Heart left ventricle (tissue), 16 donors: ENCODE measurements at regions not wholly inside any gene's neighbourhood (a gene's known extent, or its start where the extent isn't known, plus 50 kb on each side); places are given as distances from the start of the nearest gene placed in this dataset.

Experiments
- ATAC-seq, 4 donors: fragments of 200-7000 bp; cut with Tn5 transposase; one replicate each; pipeline ENCODE4 v1.9.1; 2020 to 2022; ENCODE audit warnings: moderate library complexity in 4 of 4, mild to moderate bottlenecking in 3 of 4, moderate number of reproducible peaks in 1 of 4
- DNase-seq, 5 donors: peaks; one replicate each; pipeline ENCODE4 v3.0.0-alpha.2; 2020
- H3K27ac ChIP-seq, 12 donors: fragments of 200-600 bp; sonication (generic) in 4 of 12; one replicate each; pipeline versions ENCODE4 v1.5.0 to v1.8.0; 2016 to 2022; ENCODE audit warnings: mild to moderate bottlenecking in 2 of 12
- H3K27me3 ChIP-seq, 9 donors: fragments of 200-600 bp; sonication (generic) in 2 of 9; one replicate each; pipeline versions ENCODE4 v1.5.1 to v1.8.0; 2016 to 2022; ENCODE audit warnings: mild to moderate bottlenecking in 3 of 9
- H3K36me3 ChIP-seq, 9 donors: fragments of 200-600 bp; sonication (generic) in 2 of 9; one replicate each; pipeline versions ENCODE4 v1.5.0 to v1.8.0; 2018 to 2022; ENCODE audit warnings: mild to moderate bottlenecking in 2 of 9
- H3K4me1 ChIP-seq, 12 donors: fragments of 200-600 bp; sonication (generic) in 4 of 12; one replicate each; pipeline versions ENCODE4 v1.5.0 to v1.8.0; 2016 to 2022; ENCODE audit warnings: mild to moderate bottlenecking in 3 of 12
- H3K4me3 ChIP-seq, 12 donors: fragments of 200-600 bp; sonication (generic) in 4 of 12; one replicate each; pipeline versions ENCODE4 v1.5.0 to v1.8.0; 2017 to 2022; ENCODE audit warnings: mild to moderate bottlenecking in 9 of 12, moderate library complexity in 4 of 12
- H3K9me3 ChIP-seq, 12 donors: fragments of 200-600 bp; sonication (generic) in 4 of 12; one replicate each; pipeline versions ENCODE4 v1.5.0 to v1.8.0; 2016 to 2022; ENCODE audit warnings: mild to moderate bottlenecking in 1 of 12
- CTCF ChIP-seq, 12 donors: fragments of 200-600 bp; sonication (generic) in 4 of 12; IDR thresholded peaks; one replicate each; pipeline versions ENCODE4 v1.5.0 to v1.8.0; 2018 to 2022; ENCODE audit warnings: antibody characterized with exemption in 12 of 12, mild to moderate bottlenecking in 5 of 12
- POLR2A ChIP-seq, 2 donors: fragments of 450-650 bp; IDR thresholded peaks; one replicate each; pipeline ENCODE4 v1.6.1; 2017; ENCODE audit warnings: antibody characterized with exemption in 2 of 2, mild to moderate bottlenecking in 2 of 2, moderate library complexity in 2 of 2
- WGBS, 4 donors: extraction: QIAGEN DNeasy Blood & Tissue Kit in 2 of 4; methylation state at CpG; one replicate each; pipeline versions ENCODE4 v1.1.5 to v1.1.7; 2013 to 2018; 5-methylcytosine and 5-hydroxymethylcytosine counted together
- intact Hi-C, 10 donors: fragments of 100-400 bp; cut with DNase I; formaldehyde crosslinking; loops; one replicate each; pipeline versions ENCODE4 v1.11.1 to v1.14.2; 2022
- donor health status: ischemic (EF 13 %, LVEDD 7.1; RV severe dilation, severe dysfunction).
- donor health status: healthy with polysubstance abuse.
- donor health status: DM: no; HTN: yes; CAD: no.
- donor health status: DM: no; HTN: no; CAD: no.
- donor health status: ischemic (EF 25% LVEDD 6.9; RV normal size, moderate dysfunction).
- donor health status: ischemic (EF 25% LVEDD 5.7; RV mildly dilated, moderate dysfunction).
- donor health status: healthy.
- donor health status: DM: yes; HTN: yes; CAD: no.
- donor health status: ischemic (EF 35%, LVEDD 5.7; RV mildly dilated, moderate dysfunction).
- donor health status: nonischemic (EF 11% LVEDD 7.7; RV severe dilation, severe dysfunction).
- donor health status: DM: yes; HTN: yes; CAD: no.
- donor health status: PGD.
- donor health status: ischemic (EF 29% LVEDD 5.4; RV normal size, mild dysfunction).
- donor health status: nonischemic (EF 23%, LVEDD 6.1; RV moderate dilation, normal function).

- DNase-seq (peak in 2 of 5 donors; percentile 24 to 60), ATAC-seq (peak; percentile 41 to 59 (median 48))
- no peak for TF ChIP-seq CTCF (IDR thresholded peaks at IDR 0.05)
- no peak for TF ChIP-seq POLR2A (IDR thresholded peaks at IDR 0.05)
- H3K36me3 ChIP-seq = no peaks in the 10 kb centered on the region
- H3K4me1 ChIP-seq = peaks cover 0 to 41% (median 20%) of the 10 kb centered on the region in 12 donors
- H3K27me3 ChIP-seq = no peaks in the 10 kb centered on the region
- H3K4me3 ChIP-seq = no peak overlapping the region
- no peaks in the 10 kb centered on the region for H3K9me3 ChIP-seq
- peak overlapping the region in 11 of 12 donors; percentile 9 to 85 (median 72) for H3K27ac ChIP-seq
- intact Hi-C loops = loop anchor here in 2 of 10 donors (5.0 to 10.0 kb wide), 2 partner anchors 295 to 298 kb away; partner anchors contain the start of gene DUSP10 (in 2 of the 2)
- 65 to 68% (median 66%) methylated on average over 11 of the region's 11 CpGs for WGBS, 4 donors
Observed at GRCh38 chr1:222040121-222040805, 298.4 kb upstream of the DUSP10 start.

- DNase-seq (no peak), ATAC-seq (peak in 1 of 4 donors; percentile 7)
- Histone ChIP-seq H3K4me1 (peaks cover 0 to 35% (median 19%) of the 10 kb centered on the region in 12 donors), H3K27ac (peak overlapping the region in 2 of 12 donors; percentile 12 to 38), H3K4me3 (no peak overlapping the region), H3K9me3 (no peaks in the 10 kb centered on the region), H3K27me3 (no peaks in the 10 kb centered on the region), H3K36me3 (no peaks in the 10 kb centered on the region)
- intact Hi-C loops = loop anchor here in 1 of 10 donors (5.0 kb wide), 1 partner anchor 68 kb away; no protein-coding TSS in a partner anchor
- 55 to 68% (median 65%) methylated on average over 3 of the region's 3 CpGs for WGBS, 4 donors
- TF ChIP-seq CTCF (IDR thresholded peaks at IDR 0.05) = no peak
- no peak for TF ChIP-seq POLR2A (IDR thresholded peaks at IDR 0.05)
Observed at GRCh38 chr1:222038971-222039370, 297.1 kb upstream of the DUSP10 start.

- intact Hi-C loops = loop anchor here in 1 of 10 donors (5.0 kb wide), 1 partner anchor 70 kb away; no protein-coding TSS in a partner anchor
- Histone ChIP-seq H3K9me3 (no peaks in the 10 kb centered on the region), H3K36me3 (no peaks in the 10 kb centered on the region), H3K27me3 (no peaks in the 10 kb centered on the region), H3K4me3 (no peak overlapping the region), H3K27ac (peak overlapping the region in 8 of 12 donors; percentile 5 to 72 (median 50)), H3K4me1 (peaks cover 0 to 23% (median 11%) of the 10 kb centered on the region in 12 donors)
- ATAC-seq = peak; percentile 41 to 83 (median 55)
- no peak for DNase-seq
- TF ChIP-seq POLR2A (IDR thresholded peaks at IDR 0.05) (no peak), CTCF (IDR thresholded peaks at IDR 0.05) (no peak)
Observed at GRCh38 chr1:222037720-222038119, 295.8 kb upstream of the DUSP10 start.

GRCh38 chr1:222034790-222035189 lies 292.9 kb upstream of the DUSP10 start:
- intact Hi-C loops = loop anchor here in 1 of 10 donors (5.0 kb wide), 1 partner anchor 73 kb away; no protein-coding TSS in a partner anchor
- H3K9me3 ChIP-seq = no peaks in the 10 kb centered on the region
- no peaks in the 10 kb centered on the region for H3K36me3 ChIP-seq
- H3K27me3 ChIP-seq = no peaks in the 10 kb centered on the region
- TF ChIP-seq POLR2A (IDR thresholded peaks at IDR 0.05) = no peak
- TF ChIP-seq CTCF (IDR thresholded peaks at IDR 0.05) = no peak
- peaks cover 0 to 18% (median 8%) of the 10 kb centered on the region in 12 donors for H3K4me1 ChIP-seq
- ATAC-seq (peak in 2 of 4 donors; percentile 52 to 55), DNase-seq (no peak)
- 53 to 69% (median 57%) methylated on average over 4 of the region's 4 CpGs for WGBS, 4 donors
- H3K27ac ChIP-seq = no peak overlapping the region
- no peak overlapping the region for H3K4me3 ChIP-seq
